Endodermal cell (in vitro differentiated cells): ENCODE measurements at regions not wholly inside any gene's neighbourhood (a gene's known extent, or its start where the extent isn't known, plus 50 kb on each side); places are given as distances from the start of the nearest gene placed in this dataset.

Source experiments
- DNase-seq: peaks from one replicate; pipeline ENCODE4 v3.0.0-alpha.2; 2017
- H3K27ac ChIP-seq: 2 replicates; pipeline ENCODE4 v1.5.1; 2013; ENCODE audit warnings: mild to moderate bottlenecking, low read depth, low read length, moderate library complexity
- H3K27me3 ChIP-seq: 2 replicates; pipeline ENCODE4 v1.6.1; 2013; ENCODE audit warnings: mild to moderate bottlenecking, low read length, moderate library complexity; ENCODE audit not compliant: insufficient read depth, control insufficient read depth, poor library complexity, severe bottlenecking
- H3K36me3 ChIP-seq: 2 replicates; pipeline ENCODE4 v1.7.0; 2013; ENCODE audit warnings: mild to moderate bottlenecking, low read length, moderate library complexity; ENCODE audit not compliant: control insufficient read depth, insufficient read depth
- H3K4me1 ChIP-seq: one replicate; pipeline ENCODE4 v1.7.0; 2013; ENCODE audit warnings: low read length; ENCODE audit not compliant: control insufficient read depth, insufficient read depth
- H3K4me3 ChIP-seq: 2 replicates; pipeline ENCODE4 v1.5.1; 2013; ENCODE audit warnings: mild to moderate bottlenecking, low read length, moderate library complexity
- H3K9ac ChIP-seq: 2 replicates; pipeline ENCODE4 v1.6.1; 2013; ENCODE audit warnings: mild to moderate bottlenecking, low read length, moderate library complexity; ENCODE audit not compliant: poor library complexity, severe bottlenecking; ENCODE audit errors: extremely low read depth
- H3K9me3 ChIP-seq: 2 replicates; pipeline ENCODE4 v1.6.1; 2013; ENCODE audit warnings: mild to moderate bottlenecking, low read length, moderate library complexity; ENCODE audit not compliant: control insufficient read depth
- H3K27ac Mint-ChIP-seq: 2 replicates; pipeline ENCODE4 v1.8.0; 2020; ENCODE audit warnings: mixed read lengths
- H3K27me3 Mint-ChIP-seq: 2 replicates; pipeline ENCODE4 v1.8.0; 2021; ENCODE audit warnings: mild to moderate bottlenecking, mixed read lengths; ENCODE audit not compliant: insufficient read depth
- H3K36me3 Mint-ChIP-seq: 2 replicates; pipeline ENCODE4 v1.8.0; 2020; ENCODE audit warnings: low read depth, mixed read lengths
- H3K4me1 Mint-ChIP-seq: 2 replicates; pipeline ENCODE4 v1.8.0; 2020; ENCODE audit warnings: mixed read lengths
- H3K4me3 Mint-ChIP-seq: 2 replicates; pipeline ENCODE4 v1.8.0; 2020; ENCODE audit warnings: mild to moderate bottlenecking, moderate library complexity, mixed read lengths
- H3K9me3 Mint-ChIP-seq: 2 replicates; pipeline ENCODE4 v1.8.0; 2020; ENCODE audit warnings: mild to moderate bottlenecking, mixed read lengths
- CTCF ChIP-seq: fragments of 200-600 bp; sonication (generic); conservative IDR thresholded peaks from 2 replicates; pipeline ENCODE4 v1.5.0; 2021; ENCODE audit warnings: antibody characterized with exemption, mild to moderate bottlenecking
- WGBS, 2 experiments: methylation state at CpG; one replicate each; pipeline versions ENCODE4 v1.1.5 to v1.1.7; 2013; ENCODE audit warnings: missing lambda C conversion rate in 2 of 2, mixed read lengths in 1 of 2; ENCODE audit not compliant: insufficient coverage in 1 of 2, insufficient read length in 1 of 2; 5-methylcytosine and 5-hydroxymethylcytosine counted together

GRCh38 chrY:19354061-19354856 lies 390.3 kb downstream of the KDM5D start:
- H3K4me3 Mint-ChIP-seq, result no peak overlapping the region
- no peaks in the 10 kb centered on the region for H3K4me1 Mint-ChIP-seq
- Histone ChIP-seq H3K36me3 (no peaks in the 10 kb centered on the region), H3K4me1 (no peaks in the 10 kb centered on the region), H3K9ac (no peak overlapping the region), H3K4me3 (no peak overlapping the region), H3K27ac (no peak overlapping the region), H3K27me3 (no peaks in the 10 kb centered on the region), H3K9me3 (no peaks in the 10 kb centered on the region)
- H3K9me3 Mint-ChIP-seq, result no peaks in the 10 kb centered on the region
- 95 to 100% methylated on average over 1 to 4 of the region's 4 CpGs for WGBS, 2 experiments
- no peaks in the 10 kb centered on the region for H3K27me3 Mint-ChIP-seq
- TF ChIP-seq CTCF, result no peak
- H3K36me3 Mint-ChIP-seq, result no peaks in the 10 kb centered on the region
- no peak overlapping the region for H3K27ac Mint-ChIP-seq
- DNase-seq, result no peak

GRCh38 chrY:19351616-19352015 lies 392.9 kb downstream of the KDM5D start:
- no peaks in the 10 kb centered on the region for H3K4me1 ChIP-seq
- no peak overlapping the region for H3K4me3 Mint-ChIP-seq
- DNase-seq, result no peak
- H3K9me3 ChIP-seq, result no peaks in the 10 kb centered on the region
- H3K27me3 Mint-ChIP-seq, result no peaks in the 10 kb centered on the region
- 84% methylated on average over 2 of the region's 2 CpGs; no CpG with 5 or more reads in 1 of the 2 experiments for WGBS, 2 experiments
- H3K9me3 Mint-ChIP-seq, result no peaks in the 10 kb centered on the region
- TF ChIP-seq CTCF, result no peak
- no peaks in the 10 kb centered on the region for H3K36me3 ChIP-seq
- H3K4me1 Mint-ChIP-seq, result no peaks in the 10 kb centered on the region
- no peak overlapping the region for H3K27ac ChIP-seq
- H3K36me3 Mint-ChIP-seq, result no peaks in the 10 kb centered on the region
- H3K9ac ChIP-seq, result no peak overlapping the region
- H3K4me3 ChIP-seq, result no peak overlapping the region
- no peaks in the 10 kb centered on the region for H3K27me3 ChIP-seq
- H3K27ac Mint-ChIP-seq, result no peak overlapping the region

GRCh38 chrY:19321701-19322100 lies 422.8 kb downstream of the KDM5D start:
- H3K9me3 Mint-ChIP-seq, result no peaks in the 10 kb centered on the region
- no peak overlapping the region for H3K27ac ChIP-seq
- H3K4me3 Mint-ChIP-seq, result no peak overlapping the region
- H3K36me3 ChIP-seq, result no peaks in the 10 kb centered on the region
- H3K27me3 ChIP-seq, result no peaks in the 10 kb centered on the region
- no peaks in the 10 kb centered on the region for H3K27me3 Mint-ChIP-seq
- H3K9ac ChIP-seq, result no peak overlapping the region
- WGBS, 2 experiments, result 84 to 100% methylated on average over 1 to 3 of the region's 3 CpGs
- no peak for DNase-seq
- no peak overlapping the region for H3K4me3 ChIP-seq
- no peaks in the 10 kb centered on the region for H3K4me1 Mint-ChIP-seq
- no peaks in the 10 kb centered on the region for H3K4me1 ChIP-seq
- no peak for TF ChIP-seq CTCF
- H3K27ac Mint-ChIP-seq, result no peak overlapping the region
- H3K36me3 Mint-ChIP-seq, result no peaks in the 10 kb centered on the region
- peaks cover 21% of the 10 kb centered on the region for H3K9me3 ChIP-seq
